NCI-H146 treated with DMSO at 0.1 percent for 48 hours (cell line): ENCODE measurements at regions not wholly inside any gene's neighbourhood (a gene's known extent, or its start where the extent isn't known, plus 50 kb on each side); places are given as distances from the start of the nearest gene placed in this dataset.
"Not testable (repeated sequence)": the region's sequence is repeated elsewhere in the genome, so short reads cannot be mapped to it uniquely, and the experiment has no call there.

Source experiments
- DNase-seq: peaks from one replicate; lab custom pipeline; 2025; ENCODE audit not compliant: unreplicated experiment; lab: John Stamatoyannopoulos, UW

DNA sequence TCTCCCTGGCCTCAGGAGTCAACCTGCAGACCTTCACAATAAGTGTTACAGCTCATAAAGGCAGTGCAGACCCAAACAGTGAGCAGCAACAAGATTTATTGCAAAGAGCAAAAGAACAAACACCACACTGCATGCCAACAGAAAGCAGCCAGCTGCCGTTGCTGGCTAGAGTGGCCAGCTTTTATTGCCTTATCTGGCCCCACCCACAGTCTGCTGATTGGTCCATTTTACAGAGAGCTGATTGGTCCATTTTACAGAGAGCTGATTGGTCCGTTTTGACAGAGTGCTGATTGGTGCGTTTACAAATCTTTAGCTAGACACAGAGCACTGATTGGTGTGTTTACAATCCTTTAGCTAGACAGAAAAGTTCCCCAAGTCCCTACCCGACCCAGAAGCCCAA is 885.9 kb upstream of the SPRY2 start:
- DNase-seq: not testable (repeated sequence)

DNA sequence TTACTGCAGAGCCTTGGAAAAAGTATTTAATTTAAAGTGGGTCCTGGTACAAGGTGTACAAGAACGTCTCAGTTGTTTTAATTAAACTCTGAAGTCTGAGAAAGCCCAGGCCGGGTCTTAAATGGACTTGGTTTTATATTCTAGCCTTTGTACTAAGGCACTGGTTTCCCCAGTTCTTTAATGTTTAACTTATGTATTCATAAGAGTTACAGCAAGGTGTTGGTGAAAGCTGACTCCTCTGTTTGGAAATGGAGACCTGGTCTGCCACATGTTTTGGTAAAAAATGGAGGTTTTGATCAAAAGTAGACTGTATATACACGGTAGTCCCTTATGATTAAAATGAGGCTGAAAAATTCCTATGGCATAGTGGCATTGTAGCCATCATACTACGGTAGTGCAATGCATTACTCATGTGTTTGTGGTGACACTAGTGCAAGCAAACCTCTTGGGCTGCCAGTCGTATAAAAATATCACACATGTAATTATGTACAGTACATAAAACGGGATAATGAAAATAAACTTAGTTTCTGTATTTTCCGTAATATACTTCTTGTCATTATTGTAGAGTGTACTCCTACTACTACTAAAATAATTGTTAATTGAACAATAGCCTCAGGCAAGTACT is 883.4 kb upstream of the SPRY2 start:
- no peak for DNase-seq

DNA sequence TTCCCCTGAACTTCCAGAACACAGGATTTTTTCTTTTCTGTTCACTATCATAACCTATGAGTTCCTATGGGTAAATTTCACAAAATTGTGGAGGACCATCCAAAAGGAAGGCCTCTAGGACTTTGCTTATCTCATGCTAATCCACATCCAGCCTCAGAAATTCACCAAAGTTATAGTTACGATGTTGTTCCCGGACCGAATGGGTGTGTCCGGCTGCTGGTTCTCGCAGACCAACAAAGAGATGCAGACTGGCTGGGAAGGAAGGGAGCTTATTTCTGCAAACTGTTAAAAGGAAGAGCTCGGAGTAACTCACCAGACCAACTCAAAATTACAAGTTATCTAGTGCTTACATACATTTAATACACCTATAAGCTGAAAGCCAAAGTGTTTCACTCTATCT is 882.9 kb upstream of the SPRY2 start:
- no peak for DNase-seq

DNA sequence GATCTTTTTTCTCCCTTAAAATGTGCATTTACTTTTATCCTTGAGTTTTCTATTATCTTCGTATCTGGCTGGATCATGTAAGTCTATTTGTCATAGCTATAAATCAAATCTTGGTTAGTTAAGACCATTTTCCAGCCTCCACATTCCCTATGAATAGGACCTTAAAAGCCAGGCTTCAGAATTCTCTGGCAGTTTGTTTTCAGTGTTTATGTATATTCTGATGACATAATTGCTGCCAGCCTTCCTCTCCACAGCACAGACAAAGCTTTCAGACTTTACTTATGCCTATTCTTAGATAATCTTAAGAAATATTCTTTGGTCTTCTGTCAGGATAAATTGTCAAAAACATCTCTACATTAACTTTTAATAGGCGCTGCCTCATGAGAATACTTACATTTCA is 870.8 kb upstream of the SPRY2 start:
- DNase-seq: no peak

DNA sequence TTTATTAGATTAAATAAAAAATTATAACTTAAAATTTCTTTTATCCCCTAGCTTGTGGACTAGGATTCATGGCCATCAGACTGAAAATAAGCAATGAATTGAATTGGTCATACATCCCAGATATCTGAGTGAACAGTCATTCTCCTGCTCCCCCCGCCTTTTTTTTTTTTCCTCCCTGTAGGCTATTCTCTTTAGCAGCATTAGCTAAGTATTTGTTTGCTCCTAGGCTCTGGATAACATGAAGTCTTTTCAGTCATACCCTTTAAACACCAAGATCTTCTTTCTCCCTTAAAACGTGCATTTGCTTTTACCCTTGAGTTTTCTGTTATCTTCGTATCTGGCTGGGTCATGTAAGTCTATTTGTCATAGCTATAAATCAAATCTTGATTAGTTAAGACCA is 866.7 kb upstream of the SPRY2 start:
- DNase-seq: no peak

DNA sequence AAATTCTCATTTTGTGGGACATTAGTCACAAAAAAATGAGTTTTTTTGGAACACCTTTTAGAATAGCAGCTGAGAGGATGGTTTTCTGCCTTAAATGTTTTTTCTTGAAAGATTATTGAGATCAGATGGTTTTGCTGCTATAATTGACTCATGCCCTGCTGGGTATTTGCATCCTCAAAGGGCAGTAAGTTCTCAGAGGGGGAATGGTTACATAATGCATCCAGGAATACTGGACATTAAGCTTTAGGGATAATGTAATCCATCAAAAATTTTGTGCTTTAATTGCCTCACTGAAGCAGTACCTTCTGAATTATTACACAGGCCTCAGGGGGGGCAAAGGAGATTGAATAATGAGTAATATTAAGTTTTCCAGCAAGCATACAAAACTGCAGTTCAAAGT is 866.3 kb upstream of the SPRY2 start:
- no peak for DNase-seq

DNA sequence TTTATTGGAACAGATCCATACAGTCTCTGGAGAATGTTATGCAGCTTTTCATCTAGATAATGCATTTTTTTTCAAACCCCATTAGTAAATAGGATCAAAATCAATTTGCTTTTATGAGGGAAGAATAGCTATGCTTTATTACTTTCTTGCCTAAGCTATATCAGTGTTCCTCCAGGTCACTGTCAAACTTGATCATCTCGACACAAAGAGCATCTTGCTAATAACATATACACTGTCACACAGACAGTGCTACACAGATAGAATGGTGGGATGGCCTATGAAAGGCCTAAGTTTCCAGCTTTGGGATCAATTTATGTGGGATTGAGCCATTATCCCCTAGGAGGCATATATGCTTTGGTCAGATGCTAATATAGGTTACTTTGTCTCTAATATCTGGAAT is 862.9 kb upstream of the SPRY2 start:
- no peak for DNase-seq

DNA sequence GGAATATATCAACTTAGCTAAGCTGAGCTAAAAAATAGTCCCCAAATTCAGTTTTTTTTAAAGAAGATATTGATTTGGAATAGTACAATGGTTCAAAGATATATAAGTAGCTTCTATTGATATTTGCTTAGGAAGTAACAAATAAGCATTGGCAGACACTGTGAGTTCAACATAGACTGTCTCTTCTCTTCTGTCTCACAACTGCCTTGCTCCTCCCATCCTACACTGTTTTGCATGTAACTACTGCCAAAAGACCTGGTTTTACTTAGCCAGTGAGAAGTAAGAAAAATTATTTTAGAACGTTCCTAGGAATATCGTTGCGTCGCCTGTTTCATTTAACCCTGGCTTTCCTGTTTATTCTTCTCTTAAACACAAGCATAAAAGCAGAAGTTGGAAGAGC is 859.0 kb upstream of the SPRY2 start:
- DNase-seq: no peak

DNA sequence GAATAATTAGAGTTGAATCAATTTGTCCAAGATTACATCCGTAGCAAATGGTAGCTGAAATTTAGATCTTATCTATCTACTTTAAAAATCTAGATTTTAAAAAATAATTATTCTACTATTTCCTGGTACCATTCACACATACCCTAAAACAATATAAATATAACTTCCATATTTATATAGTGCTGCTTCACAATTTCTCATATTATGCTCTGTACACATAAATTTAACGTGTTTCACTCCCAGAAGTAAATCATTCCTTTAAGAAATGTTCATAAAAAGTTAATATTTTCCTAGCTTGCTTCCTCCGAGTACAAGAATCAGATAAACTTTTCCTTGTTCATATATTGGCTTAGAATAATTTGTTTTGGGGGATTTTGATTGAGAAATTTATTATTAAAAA is 857.0 kb upstream of the SPRY2 start:
- no peak for DNase-seq

DNA sequence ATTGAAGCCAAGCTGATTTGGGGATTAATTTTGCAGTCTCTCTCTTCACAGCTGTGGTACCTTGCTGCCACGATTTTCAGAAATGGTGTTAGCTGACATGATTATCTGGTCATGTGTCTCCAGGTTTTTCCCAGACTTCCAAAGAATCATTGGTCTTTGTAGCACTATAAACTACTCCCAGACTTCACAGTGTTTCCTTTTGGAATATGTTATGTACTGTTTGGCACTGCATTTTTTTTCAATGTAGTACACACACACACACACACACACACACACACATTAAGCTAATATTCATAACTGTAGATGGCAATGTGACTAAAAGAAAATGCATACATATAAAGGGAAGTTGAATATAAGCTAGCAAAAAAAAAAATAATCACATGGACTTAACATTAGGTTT is 856.6 kb upstream of the SPRY2 start:
- no peak for DNase-seq

DNA sequence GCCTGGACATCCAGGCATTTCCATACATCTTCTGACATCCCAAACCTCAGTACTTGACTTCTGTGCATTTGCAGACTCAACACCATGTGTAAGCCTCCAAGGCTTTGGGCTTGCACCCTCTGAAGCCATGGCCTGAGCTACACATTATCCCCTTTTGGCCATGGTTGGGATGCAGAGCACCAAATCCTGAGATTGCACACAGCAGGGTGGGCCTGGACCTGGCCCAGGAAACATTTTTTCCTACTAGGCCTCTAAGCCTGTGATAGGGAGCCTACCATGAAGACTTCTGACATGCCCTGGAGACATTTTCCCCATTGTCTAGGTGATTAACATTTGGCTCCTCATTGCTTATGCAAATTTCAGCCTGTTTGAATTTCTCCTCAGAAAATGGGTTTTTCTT is 853.4 kb upstream of the SPRY2 start:
- no peak for DNase-seq

DNA sequence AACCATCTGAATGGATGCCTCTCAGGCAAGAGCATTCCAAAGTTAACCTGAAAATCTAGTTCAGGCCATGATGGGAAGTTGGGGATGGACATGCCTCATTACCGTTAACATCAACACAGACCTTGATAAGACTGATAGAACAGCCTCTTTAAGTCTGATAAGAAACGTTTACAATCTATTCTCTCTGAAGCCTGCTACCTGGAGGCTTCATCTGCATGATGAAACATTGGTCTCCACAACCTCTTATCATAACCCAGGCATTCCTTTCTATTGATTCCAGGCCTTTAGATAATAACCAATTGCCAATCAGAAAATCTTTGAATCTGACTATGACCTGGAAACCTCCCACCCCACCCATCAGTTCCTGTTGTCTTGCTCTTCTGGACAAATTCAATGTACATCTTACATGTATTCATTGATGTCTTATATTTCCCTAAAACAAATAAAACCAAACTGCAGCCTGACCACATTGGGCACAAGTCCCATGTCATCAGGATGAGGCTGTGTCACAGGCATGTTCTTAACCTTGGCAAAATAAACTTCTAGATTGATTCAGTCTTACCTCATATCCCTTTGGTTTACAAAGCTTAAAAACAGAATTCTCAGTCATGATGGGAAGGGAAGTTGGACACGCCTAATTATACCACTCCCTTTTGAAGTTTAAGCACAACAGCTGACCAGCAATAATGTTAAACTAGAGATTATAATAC is 843.8 kb upstream of the SPRY2 start:
- no peak for DNase-seq

DNA sequence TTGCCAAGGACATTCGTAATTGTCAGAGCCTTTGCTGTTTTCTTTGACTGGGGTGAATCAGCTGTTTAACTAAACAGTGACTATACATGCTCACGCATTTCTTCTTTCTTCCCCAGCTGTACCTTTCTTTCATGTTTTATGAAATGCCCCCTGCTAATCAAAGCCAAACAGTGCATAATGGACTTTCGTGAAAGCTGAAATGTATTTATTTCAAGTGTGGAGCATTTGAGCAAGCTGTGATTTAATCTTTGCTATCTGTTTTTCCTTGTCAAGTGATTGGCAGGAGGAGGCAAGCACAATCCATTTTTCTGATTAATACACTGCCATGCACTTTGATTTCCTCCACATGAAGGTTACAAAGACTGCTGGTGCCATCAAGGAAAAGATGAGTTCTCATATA is 831.7 kb upstream of the SPRY2 start:
- no peak for DNase-seq

DNA sequence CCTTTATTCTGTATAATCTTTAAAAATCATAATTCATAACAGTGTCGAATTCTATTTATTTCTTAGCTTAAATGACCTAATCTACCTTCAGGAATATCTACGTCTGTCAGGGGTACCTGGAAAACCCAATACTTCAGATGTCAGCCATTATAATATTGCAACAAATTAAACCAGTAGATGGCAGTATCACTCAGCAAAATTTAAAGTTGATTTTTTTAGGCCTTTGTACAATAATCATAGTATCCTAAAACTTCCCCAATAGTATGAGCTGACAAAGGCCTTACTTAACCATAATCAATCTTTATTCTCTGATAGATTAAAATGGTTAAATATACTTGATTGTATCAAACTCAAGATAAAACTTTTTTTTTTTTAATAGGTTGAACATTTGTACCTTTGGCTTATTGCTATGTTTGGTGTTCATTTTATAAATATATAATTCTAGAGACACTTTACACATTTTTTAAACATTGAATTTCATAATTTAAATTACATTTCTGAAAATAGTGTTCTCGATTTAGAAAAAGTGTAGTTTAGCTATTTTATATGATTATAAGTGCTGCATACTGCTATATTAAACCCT is 830.2 kb upstream of the SPRY2 start:
- DNase-seq: peak; percentile 27

DNA sequence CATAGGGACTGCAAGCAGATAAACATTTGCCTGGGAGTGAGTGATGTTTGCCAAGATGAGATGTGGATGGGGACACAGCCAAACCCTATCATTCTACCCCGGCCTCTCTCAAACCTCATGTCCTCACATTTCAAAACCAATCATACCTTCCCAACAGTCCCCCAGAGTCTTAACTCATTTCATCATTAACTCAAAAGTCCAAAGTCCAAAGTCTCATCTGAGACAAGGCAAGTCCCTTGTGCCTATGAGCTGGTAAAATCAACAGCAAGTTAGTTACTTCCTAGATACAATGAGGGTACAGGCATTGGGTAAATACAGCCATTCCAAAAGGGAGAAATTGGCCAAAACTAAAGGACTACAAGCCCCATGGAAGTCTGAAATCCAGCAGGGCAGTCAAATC is 822.9 kb upstream of the SPRY2 start:
- DNase-seq: not testable (repeated sequence)

DNA sequence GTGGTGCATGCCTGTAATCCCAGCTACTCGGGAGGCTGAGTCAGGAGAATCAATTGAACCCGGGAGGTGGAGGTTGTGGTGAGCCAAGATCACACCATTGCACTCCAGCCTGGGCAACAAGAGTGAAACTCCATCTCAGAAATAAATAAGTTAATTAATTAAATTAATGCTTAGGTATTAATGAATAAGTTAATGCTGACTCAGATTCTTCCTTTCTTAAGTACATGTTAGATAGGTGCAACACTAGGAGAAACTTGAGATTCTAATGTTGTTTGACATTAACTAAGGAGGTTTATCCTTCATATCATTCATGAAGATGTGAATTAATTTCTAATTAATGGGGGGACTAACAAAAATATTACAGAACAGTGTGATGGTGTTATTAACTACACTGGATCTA is 812.6 kb upstream of the SPRY2 start:
- DNase-seq: no peak

DNA sequence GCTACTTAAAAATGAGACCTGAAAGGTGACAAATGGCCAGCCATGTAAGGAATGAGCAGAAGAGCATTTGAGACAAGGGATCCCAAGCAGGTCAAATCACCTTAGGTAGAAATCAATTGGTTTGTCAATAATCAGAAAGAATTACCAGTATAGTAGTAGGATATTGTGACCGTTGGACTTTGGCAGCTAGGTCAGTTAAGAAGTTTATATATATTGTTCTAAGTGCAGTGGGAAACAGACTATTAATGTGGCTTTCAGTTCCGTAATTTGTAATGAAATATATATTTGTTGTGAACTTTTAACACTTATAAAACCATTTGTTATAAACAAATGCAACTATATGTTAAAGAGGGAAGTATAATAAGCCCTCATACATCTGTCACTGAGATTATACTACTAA is 807.9 kb upstream of the SPRY2 start:
- DNase-seq: no peak

DNA sequence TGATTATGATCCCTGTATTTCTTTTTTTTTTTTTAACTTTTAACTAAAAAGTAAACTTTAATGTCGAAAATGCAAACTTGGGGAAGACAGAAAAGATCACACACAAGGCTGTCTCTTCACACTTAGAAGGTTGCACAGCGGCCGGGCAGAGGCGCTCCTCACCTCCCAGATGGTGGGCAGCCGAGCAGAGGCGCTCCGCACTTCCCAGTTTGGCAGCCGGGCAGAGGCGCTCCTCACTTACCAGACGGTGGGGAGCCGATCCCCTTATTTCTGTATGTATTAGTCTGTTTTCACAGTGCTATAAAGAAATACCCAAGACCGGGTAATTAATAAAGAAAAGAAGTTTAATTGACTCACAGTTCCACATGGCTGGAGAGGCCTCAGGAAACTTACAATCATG is 805.6 kb upstream of the SPRY2 start:
- DNase-seq: not testable (repeated sequence)

DNA sequence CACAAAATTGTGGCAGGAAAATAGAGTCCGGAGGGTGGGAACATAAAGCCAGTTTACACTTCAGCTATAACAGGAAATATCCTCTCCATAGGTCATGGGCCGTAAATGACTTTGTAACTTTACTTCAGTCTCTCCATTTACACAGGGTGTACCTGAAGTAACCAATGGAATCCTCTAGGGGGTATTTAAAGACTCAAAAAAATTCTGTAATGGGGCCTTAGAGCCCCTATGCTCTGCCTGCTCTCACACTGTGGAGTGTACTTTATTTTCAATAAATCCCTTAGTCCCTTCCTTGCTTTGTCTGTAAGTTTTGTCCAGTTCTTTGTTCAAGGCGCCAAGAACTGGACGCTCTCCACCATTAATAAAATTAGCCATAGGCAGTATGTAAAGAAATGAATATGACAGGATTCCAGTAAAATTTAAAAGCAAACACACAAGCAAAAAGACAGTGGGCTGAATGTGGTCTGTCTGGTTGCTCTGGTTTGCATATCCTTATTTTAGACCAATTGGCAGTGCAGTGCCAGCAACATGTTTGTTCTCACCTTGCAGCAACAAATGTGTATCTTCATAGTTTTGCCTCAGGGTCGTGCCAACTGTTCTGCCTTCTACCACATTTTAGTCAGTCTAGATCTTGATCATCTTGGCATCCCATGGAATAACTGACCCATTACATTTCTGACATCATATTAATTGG is 801.5 kb upstream of the SPRY2 start:
- no peak for DNase-seq

DNA sequence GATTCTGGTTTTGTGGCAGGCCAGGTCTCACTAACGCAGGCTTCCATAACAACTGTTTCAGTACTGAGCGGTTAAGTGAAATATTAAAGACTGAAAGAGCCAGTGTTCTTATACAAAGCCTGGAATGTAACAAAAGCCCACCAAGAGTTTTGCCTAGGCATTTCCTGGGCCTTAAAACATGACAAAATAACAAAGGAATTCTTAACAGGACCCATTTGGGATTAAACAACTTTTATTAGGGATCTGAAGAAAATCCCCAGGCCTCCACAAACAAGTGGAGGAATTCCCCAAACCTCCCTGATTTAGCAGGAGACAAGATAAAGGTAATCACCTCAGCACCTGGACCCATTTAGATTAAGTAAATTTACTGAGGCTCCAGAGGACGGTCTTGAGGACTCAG is 799.7 kb upstream of the SPRY2 start:
- no peak for DNase-seq

DNA sequence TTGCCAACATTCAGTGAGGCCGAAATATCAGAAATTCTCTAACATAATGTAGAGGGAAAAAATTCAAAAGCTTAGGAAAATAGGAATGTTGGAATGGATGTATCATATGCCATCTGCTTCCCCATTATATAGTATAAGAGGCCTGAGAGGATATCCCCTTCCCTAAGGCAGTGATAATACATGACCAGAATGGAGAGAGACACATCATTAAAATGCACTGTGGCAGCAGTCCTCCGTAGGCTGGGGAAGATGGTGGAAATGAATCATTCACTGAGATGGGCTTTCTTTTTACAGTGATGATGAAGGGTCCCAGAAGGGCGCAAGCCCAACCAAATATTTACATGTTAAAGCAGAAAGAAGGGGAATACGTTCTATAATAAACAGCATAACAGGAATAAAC is 799.1 kb upstream of the SPRY2 start:
- DNase-seq: no peak

DNA sequence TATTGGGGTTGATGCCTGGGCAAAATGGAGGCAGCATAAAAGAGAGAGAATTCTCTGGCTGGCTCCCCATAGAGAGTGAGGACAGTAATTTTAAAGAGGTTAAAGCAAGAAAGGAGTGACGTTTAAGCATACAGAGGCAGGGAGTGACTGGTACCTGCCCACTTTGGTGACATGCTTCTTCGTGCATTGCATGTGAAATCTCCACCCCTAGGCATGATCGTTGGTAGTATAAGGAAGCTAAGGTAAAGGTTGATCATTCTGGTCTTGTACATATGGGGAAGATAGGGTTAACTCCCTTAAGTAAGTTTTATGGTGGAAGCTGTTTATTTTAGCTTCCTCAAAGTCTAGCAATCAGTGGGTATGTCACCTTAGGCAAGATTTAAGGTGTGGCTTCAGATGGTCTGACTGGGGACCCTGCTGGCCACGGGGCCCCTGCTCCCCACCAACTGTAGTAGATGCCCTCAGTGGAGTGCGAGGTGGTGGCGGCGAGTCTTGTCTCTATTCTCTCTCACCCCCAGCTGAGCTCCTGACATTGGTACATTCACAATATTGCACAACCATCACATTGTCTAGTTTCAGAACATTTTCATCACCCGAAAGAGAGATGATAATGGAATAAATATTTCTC is 797.5 kb upstream of the SPRY2 start:
- no peak for DNase-seq
